Cardiac muscle cell (in vitro differentiated cells and primary cell): ENCODE measurements at regions not wholly inside any gene's neighbourhood (a gene's known extent, or its start where the extent isn't known, plus 50 kb on each side); places are given as distances from the start of the nearest gene placed in this dataset.

Source experiments
- DNase-seq, 2 donors: peaks; one replicate each; pipeline versions ENCODE4 v3.0.0 to v3.0.0-alpha.2; 2010 to 2017; ENCODE audit warnings: low read depth in 1 of 2, low spot score in 1 of 2
- H3K27ac ChIP-seq: fragments of 200-600 bp; sonication (generic); 2 replicates; pipeline ENCODE4 v1.5.1; 2016
- H3K27me3 ChIP-seq: fragments of 200-600 bp; sonication (generic); 2 replicates; pipeline ENCODE4 v1.6.0; 2016; ENCODE audit warnings: control low read depth
- H3K36me3 ChIP-seq: fragments of 200-600 bp; sonication (generic); 2 replicates; pipeline ENCODE4 v1.5.1; 2016; ENCODE audit warnings: control low read depth
- H3K4me1 ChIP-seq: fragments of 200-600 bp; sonication (generic); 2 replicates; pipeline ENCODE4 v1.8.1; 2017; ENCODE audit warnings: low read depth, mild to moderate bottlenecking, mixed run types
- H3K4me3 ChIP-seq: fragments of 200-600 bp; sonication (generic); 2 replicates; pipeline ENCODE4 v1.5.1; 2016; ENCODE audit warnings: mild to moderate bottlenecking
- H3K9me3 ChIP-seq: fragments of 200-600 bp; sonication (generic); 2 replicates; pipeline ENCODE4 v1.5.1; 2017; ENCODE audit warnings: low read depth, mild to moderate bottlenecking, control low read depth
- TF ChIP-seq, protein P1 (sequence below): IDR thresholded peaks from 2 replicates; pipeline ENCODE4 v1.5.1; 2012; ENCODE audit warnings: low read depth, mild to moderate bottlenecking, low read length

DNA sequence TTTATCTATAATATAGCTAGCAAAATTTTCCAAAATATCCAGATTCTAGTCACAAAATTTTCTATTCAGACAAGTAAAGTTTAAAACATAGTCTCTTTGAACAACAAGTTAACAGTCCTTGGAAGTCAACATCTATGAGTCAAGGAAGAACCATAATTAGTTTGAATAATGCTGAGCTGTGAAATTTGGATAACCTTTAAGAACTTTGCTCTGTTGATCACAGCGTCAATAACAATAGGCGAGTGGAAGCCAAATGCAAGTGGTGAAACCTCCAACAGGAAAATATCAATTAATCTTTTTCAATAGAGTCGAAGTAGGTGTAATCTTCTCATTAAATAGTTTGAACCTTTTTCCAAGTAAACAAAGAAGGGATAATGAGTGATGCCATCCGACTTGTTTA lies 466.6 kb downstream of the FOXG1 start:
- TF ChIP-seq, protein P1, sequence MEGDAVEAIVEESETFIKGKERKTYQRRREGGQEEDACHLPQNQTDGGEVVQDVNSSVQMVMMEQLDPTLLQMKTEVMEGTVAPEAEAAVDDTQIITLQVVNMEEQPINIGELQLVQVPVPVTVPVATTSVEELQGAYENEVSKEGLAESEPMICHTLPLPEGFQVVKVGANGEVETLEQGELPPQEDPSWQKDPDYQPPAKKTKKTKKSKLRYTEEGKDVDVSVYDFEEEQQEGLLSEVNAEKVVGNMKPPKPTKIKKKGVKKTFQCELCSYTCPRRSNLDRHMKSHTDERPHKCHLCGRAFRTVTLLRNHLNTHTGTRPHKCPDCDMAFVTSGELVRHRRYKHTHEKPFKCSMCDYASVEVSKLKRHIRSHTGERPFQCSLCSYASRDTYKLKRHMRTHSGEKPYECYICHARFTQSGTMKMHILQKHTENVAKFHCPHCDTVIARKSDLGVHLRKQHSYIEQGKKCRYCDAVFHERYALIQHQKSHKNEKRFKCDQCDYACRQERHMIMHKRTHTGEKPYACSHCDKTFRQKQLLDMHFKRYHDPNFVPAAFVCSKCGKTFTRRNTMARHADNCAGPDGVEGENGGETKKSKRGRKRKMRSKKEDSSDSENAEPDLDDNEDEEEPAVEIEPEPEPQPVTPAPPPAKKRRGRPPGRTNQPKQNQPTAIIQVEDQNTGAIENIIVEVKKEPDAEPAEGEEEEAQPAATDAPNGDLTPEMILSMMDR: no peak
- Histone ChIP-seq H3K4me3 (no peak overlapping the region), H3K4me1 (no peaks in the 10 kb centered on the region), H3K9me3 (no peaks in the 10 kb centered on the region), H3K27ac (no peak overlapping the region), H3K27me3 (no peaks in the 10 kb centered on the region), H3K36me3 (no peaks in the 10 kb centered on the region)
- no peak for DNase-seq

- Histone ChIP-seq H3K9me3 (no peaks in the 10 kb centered on the region), H3K4me3 (no peak overlapping the region), H3K4me1 (no peaks in the 10 kb centered on the region), H3K36me3 (no peaks in the 10 kb centered on the region), H3K27ac (no peak overlapping the region), H3K27me3 (no peaks in the 10 kb centered on the region)
- peak in 1 of 2 donors; percentile 15 for DNase-seq
- TF ChIP-seq, protein P1: no peak
Measured at GRCh38 chr14:29235991-29236390, 469.4 kb downstream of the FOXG1 start.

DNA sequence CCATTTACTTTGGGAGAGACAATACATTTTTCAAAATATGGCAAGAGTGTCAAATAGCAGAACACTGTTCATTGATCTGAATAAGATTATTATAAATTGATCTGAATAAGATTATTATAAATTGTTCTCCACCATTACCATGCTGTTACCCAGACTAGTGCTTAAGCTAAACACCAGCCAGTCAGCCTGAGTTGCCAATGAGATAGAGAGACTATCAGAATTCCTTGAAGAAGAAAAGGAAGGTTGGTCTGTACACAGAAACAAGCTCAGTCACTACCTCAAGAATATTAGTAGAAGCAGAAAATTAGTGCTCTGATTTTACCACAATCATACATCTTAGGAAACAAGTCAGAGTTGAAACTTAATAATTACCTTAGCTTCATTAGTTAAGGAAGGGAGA lies 469.8 kb downstream of the FOXG1 start:
- no peaks in the 10 kb centered on the region for H3K9me3 ChIP-seq
- no peaks in the 10 kb centered on the region for H3K4me1 ChIP-seq
- no peak for DNase-seq
- no peak overlapping the region for H3K27ac ChIP-seq
- TF ChIP-seq, protein P1: no peak
- H3K4me3 ChIP-seq: no peak overlapping the region
- H3K36me3 ChIP-seq: no peaks in the 10 kb centered on the region
- no peaks in the 10 kb centered on the region for H3K27me3 ChIP-seq

DNA sequence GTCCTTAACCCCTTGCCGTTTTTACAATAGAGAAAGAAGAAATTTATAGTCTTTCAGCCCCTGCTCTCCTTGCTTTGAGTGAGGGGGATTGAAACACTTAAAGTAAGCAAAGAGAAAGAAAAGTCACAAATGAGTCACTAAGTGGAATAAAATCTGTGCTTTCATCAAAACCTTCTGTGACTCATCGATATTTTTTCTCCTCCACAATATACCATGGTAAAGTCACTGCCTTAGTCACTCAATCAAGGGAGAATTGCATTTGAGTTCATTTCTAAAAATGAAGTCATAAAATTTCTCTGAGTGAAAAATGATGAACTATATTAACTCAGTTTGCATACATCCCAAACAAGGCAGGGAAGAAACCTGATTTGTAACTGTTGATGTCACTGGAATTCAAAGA lies 470.3 kb downstream of the FOXG1 start:
- Histone ChIP-seq H3K27me3 (no peaks in the 10 kb centered on the region), H3K27ac (no peak overlapping the region), H3K4me1 (no peaks in the 10 kb centered on the region), H3K9me3 (no peaks in the 10 kb centered on the region), H3K4me3 (no peak overlapping the region), H3K36me3 (no peaks in the 10 kb centered on the region)
- TF ChIP-seq, protein P1: no peak
- peak in 1 of 2 donors; percentile 54 for DNase-seq

GRCh38 chr14:29240066-29240465 lies 473.5 kb downstream of the FOXG1 start:
- Histone ChIP-seq H3K27ac (no peak overlapping the region), H3K4me3 (no peak overlapping the region), H3K9me3 (no peaks in the 10 kb centered on the region), H3K27me3 (no peaks in the 10 kb centered on the region), H3K36me3 (no peaks in the 10 kb centered on the region), H3K4me1 (no peaks in the 10 kb centered on the region)
- peak in 1 of 2 donors; percentile 78 for DNase-seq
- TF ChIP-seq, protein P1: no peak
